ENCODE measurements at regions not wholly inside any gene's neighbourhood (a gene's known extent, or its start where the extent isn't known, plus 50 kb on each side); places are given as distances from the start of the nearest gene placed in this dataset.
"Not testable (repeated sequence)": the region's sequence is repeated elsewhere in the genome, so short reads cannot be mapped to it uniquely, and the experiment has no call there.

DNA sequence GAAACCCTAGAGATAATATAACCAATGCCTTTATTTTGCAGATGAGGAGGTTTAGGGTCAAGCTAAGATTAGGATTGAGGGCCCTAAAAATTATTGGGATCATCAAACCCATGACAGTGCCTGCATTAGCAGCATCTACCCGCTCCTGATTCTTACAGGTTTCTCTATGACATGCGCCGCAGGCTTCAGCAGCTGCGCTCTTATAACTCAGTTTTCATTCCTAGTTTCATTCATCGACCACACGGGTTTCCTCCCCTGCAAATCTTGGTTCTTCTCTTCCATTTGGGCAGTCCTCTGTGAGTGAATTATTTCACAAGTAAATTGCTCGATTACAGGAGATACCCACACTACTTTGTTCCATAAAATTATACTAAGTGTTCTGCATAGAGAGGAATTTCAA, 137.2 kb downstream of the SLC24A2 start:
- no peak for DNase-seq (ENCODE audit: low spot score)

DNA sequence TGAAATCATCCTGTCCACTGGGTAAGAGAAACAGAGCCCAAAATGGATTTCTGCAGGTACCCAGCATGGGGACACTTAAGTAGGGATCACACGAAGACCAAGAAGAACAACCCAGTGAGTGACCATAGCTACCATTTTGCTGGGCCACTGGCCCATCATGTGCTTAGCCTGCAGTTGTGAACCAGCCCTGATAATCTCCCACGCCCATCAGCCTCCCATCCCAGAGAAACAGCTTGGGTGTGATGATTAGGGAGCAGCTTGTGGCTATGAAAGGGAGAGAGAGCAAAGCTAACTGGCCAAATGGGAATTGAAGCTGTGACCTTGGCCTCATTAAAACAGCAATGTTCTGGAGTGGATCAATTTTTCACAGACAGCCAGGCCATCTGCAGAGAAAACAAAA, 138.5 kb downstream of the SLC24A2 start:
- DNase-seq (ENCODE audit: low spot score): no peak

DNA sequence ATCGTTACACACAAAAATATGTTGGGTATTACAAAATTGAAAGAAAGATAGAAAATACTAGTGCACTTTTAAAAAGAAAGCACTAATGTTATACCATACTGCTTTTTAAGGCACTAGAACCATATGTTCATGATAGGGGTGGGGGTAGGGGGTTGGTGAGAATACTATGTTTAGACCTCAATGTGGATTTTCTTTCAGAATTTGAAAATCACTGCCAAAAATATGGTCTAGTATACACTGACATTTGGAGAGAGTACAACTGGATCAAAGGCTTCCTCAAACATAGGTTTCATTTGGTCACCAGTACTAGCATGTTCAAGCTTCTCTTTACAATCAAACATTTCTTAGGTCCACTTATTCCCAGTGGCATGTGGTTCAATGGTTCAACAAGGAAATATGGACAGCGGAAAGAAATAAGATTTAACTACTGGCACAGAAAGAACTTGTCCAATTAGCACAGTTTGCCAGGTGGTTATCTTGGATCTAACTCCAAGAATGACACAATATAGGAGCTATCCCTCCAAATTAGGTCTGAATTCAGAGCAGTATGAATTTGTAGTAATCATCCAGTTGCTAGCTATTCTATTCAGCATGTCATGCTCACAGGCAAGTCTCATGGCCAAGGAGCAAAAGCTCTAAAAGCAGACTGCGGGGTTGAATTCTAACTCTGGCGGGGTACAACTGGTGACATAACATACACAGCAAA, 139.3 kb downstream of the SLC24A2 start:
- no peak for DNase-seq (ENCODE audit: low spot score)

DNA sequence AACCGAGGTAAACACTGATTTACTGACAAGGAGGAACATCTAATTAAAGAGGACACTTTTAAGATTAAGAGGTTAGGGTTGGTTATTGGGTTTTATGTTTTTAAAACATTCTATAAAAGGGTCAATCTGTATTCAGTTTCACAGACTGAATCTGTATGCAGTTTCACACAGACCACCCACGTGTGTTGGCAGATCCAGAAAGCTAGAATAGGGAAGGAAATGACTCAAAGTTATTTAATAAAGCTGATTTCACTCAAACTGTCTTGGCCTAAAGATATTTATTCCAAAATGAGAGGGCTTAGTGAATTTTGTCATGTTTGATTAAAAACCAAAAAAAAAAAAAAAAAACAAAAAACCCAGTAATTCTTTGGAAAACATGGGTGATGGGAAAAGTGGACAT, 140.2 kb downstream of the SLC24A2 start:
- DNase-seq (ENCODE audit: low spot score): no peak

DNA sequence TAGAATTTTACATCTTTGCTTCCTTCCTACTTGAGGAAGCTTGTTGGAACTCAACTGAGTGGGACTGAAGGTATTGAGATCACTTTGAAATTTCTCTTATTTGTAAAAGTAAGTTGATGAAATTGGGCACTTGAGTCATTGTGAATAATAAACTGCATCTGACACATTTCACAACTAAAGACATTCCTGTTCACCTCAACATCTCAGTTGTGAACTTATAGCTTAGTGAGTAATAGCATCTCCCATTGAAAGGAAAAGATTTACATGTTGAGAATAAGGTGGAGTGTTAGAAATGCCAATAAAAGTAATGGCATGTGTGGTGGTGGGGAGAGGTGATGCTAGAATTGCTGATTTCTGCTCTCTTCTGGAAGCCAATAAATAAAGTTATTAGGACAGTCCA, 145.0 kb downstream of the SLC24A2 start:
- no peak for DNase-seq (ENCODE audit: low spot score)

DNA sequence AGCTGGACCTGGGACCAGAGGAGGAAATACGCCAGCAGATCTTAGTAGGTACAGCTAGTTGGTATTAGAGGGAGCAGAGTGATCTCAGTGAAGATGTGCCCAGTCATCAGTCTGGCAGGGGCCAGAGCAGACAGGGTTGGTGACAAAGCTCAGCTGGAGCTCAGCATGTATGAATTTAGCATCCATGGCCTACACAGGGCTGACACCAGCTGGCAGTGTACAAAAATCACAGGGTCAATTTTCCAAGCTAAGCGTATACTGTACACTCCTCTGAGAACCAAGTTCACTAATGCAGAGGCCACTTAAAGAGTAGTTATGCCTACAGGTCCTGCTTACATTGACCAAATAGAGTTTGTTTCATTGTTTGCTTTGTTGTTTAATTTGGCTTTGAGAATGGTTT, 146.6 kb downstream of the SLC24A2 start:
- DNase-seq (ENCODE audit: low spot score): no peak

DNA sequence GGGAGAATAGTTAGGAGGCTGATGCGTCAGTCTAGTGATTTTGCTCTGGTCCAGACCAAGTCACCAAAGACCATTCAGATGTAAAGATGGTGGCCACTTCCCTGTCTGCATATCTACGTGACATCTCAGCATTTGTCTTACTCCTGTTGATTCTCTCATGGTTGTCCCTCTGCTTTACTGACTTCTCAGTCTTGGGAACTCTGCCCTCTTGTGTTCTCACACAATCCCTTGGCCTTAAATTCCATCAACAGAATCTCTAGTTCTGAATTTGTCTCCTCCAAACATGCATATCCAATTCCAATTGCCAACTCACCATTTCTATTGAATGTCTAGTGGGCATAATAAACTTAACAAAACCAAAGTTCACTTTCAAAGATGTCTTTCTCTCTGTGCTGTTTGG, 147.8 kb downstream of the SLC24A2 start:
- peak; percentile 16 for DNase-seq (ENCODE audit: low spot score)

- DNase-seq (ENCODE audit: low spot score): no peak
Measured at GRCh38 chr9:19640014-19640413, 148.8 kb downstream of the SLC24A2 start.

GRCh38 chr9:19637084-19637483, 151.8 kb downstream of the SLC24A2 start:
- no peak for DNase-seq (ENCODE audit: low spot score)

GRCh38 chr9:19634881-19635280, 154.0 kb downstream of the SLC24A2 start:
- DNase-seq (ENCODE audit: low spot score): no peak

DNA sequence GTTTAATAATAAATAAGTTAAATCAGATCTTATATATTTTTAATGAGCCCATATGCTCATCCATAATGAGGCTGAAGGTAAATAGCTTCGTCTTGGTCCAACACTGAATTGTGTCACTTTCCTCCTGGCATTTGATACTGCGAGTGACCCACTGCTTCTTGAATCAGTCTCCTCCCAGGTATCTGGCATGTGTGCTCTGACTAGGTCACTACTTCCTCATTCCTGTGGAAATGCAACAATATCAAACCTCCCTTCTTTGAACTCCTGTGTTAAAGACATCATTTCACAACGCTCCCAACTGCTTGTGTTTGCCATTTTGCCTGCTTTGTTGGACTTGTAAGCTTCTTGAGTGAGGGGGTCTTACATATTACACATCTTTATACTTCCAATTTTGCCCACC, 157.7 kb downstream of the SLC24A2 start:
- no peak for DNase-seq (ENCODE audit: low spot score)

GRCh38 chr9:19630760-19631159, 158.1 kb downstream of the SLC24A2 start:
- DNase-seq (ENCODE audit: low spot score): no peak

- DNase-seq (ENCODE audit: low spot score): peak; percentile 3
Measured at GRCh38 chr9:19629488-19629887, 159.3 kb downstream of the SLC24A2 start.

GRCh38 chr9:19625426-19625825, 163.4 kb downstream of the SLC24A2 start:
- not testable (repeated sequence) for DNase-seq (ENCODE audit: low spot score)

GRCh38 chr9:19624519-19624918, 164.3 kb downstream of the SLC24A2 start:
- no peak for DNase-seq (ENCODE audit: low spot score)

- DNase-seq (ENCODE audit: low spot score): no peak
Measured at GRCh38 chr9:19623941-19624340, 164.9 kb downstream of the SLC24A2 start.

DNA sequence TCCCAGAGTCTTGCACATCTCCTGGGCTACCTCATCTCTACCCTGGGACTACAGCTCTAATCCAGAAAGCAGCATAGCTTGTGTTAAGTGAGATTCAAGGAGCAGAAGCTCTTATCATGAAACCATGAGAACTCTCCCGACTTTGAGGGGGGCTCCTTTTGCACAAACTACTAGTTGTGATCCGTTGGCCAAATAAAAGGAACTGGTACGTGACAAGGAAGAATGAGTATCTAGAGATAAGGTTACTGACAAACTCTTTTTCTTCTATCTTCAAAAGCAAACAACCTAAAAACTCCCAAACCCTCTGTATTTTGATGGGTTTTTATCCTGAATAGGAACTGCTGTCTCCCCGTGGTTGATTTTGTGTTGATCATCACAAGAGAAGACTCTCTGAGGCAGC, 168.5 kb downstream of the SLC24A2 start:
- no peak for DNase-seq (ENCODE audit: low spot score)

GRCh38 chr9:19619221-19619620, 169.6 kb downstream of the SLC24A2 start:
- no peak for DNase-seq (ENCODE audit: low spot score)

- DNase-seq (ENCODE audit: low spot score): no peak
Measured at GRCh38 chr9:19618816-19619215, 170.0 kb downstream of the SLC24A2 start.

- DNase-seq (ENCODE audit: low spot score): no peak
Measured at GRCh38 chr9:19615036-19615624, 173.7 kb downstream of the SLC24A2 start.

GRCh38 chr9:19614294-19614693, 174.5 kb downstream of the SLC24A2 start:
- DNase-seq (ENCODE audit: low spot score): no peak

DNA sequence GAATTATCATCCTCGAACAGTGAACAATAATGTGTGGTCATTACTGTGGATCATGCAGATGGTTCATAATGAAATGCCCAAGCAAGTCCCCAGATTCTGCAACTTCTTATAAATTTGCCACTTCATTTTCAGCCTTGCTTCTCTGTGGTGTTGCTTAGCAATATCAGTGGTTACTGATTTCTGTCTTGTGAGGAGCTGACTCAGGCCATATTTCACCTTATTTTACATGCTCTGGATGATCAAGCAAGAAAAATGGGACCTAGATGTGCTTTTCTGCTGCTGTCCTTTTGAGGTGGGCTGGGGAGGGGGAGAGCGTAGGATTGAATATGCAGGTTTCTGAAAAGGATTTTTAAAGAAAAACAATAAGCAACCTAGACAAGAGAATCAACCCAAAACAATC, 188.3 kb downstream of the SLC24A2 start:
- DNase-seq (ENCODE audit: low spot score): no peak

- DNase-seq (ENCODE audit: low spot score): no peak
Measured at GRCh38 chr9:19598722-19599121, 189.9 kb downstream of the ACER2 start.

DNA sequence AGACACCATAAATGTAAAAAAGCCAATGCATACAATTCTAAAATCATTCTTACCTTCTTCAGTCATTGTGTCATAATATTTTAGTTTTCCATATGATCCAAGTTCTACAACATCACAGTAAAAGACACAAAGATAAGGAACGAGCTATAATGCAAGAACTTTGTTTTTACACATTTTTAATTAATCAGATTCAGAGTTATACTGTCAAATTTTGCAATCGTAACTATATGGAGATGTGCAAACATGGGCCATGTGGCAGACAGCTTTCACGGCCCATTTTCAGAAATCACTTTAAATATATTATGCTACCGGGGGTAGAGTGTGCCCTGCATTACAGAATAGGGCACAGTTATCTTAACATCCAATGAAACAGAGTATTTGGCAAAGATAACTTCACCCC, 188.4 kb downstream of the ACER2 start:
- DNase-seq (ENCODE audit: low spot score): no peak

Data from NAMALWA (cell line).